HCT116 (cell line): ENCODE measurements at regions not wholly inside any gene's neighbourhood (a gene's known extent, or its start where the extent isn't known, plus 50 kb on each side); places are given as distances from the start of the nearest gene placed in this dataset.

Experiments
- CEBPB ChIP-seq: IDR thresholded peaks from 2 replicates; pipeline ENCODE4 v1.6.1; 2012; ENCODE audit warnings: low read depth
- CTCF ChIP-seq, 3 experiments: fragments of 200-600 bp in 1 of 3; sonication (generic) in 1 of 3; IDR thresholded peaks in 2 of 3; conservative IDR thresholded peaks in 1 of 3; 2 replicates each; pipeline ENCODE4 v1.5.1; 2012 to 2017; ENCODE audit warnings: low read depth in 2 of 3, low read length in 2 of 3, antibody characterized with exemption in 1 of 3, borderline replicate concordance in 1 of 3, control low read depth in 1 of 3, mild to moderate bottlenecking in 1 of 3, mixed read lengths in 1 of 3, mixed run types in 1 of 3, moderate library complexity in 1 of 3; ENCODE audit not compliant: insufficient read depth in 1 of 3
- EZH2 ChIP-seq: fragments of 200-600 bp; sonication (generic); IDR thresholded peaks from 2 replicates; pipeline ENCODE4 v1.6.1; 2017; ENCODE audit warnings: antibody characterized with exemption, mixed run types
- EZH2phosphoT487 ChIP-seq: fragments of 200-600 bp; IDR thresholded peaks from 2 replicates; pipeline ENCODE4 v1.6.1; 2018; ENCODE audit warnings: antibody characterized with exemption, borderline replicate concordance
- JUND ChIP-seq: IDR thresholded peaks from 2 replicates; pipeline ENCODE4 v1.6.1; 2012
- MAX ChIP-seq: IDR thresholded peaks from 2 replicates; pipeline ENCODE4 v1.6.1; 2012
- POLR2A ChIP-seq: IDR thresholded peaks from 2 replicates; pipeline ENCODE4 v1.7.0; 2011; ENCODE audit warnings: borderline replicate concordance; ENCODE audit not compliant: insufficient read depth, insufficient read length; ENCODE audit errors: extremely low read depth
- POLR2AphosphoS5 ChIP-seq: IDR thresholded peaks from 2 replicates; pipeline ENCODE4 v1.6.1; 2011; ENCODE audit warnings: mild to moderate bottlenecking, low read depth, low read length, moderate library complexity
- RAD21 ChIP-seq: IDR thresholded peaks from 2 replicates; pipeline ENCODE4 v1.6.1; 2012; ENCODE audit warnings: low read depth, mild to moderate bottlenecking
- REST ChIP-seq: IDR thresholded peaks from 2 replicates; pipeline ENCODE4 v1.6.1; 2012; ENCODE audit warnings: low read depth
- SP1 ChIP-seq: IDR thresholded peaks from 2 replicates; pipeline ENCODE4 v1.6.1; 2012; ENCODE audit warnings: low read depth
- SRF ChIP-seq: IDR thresholded peaks from 2 replicates; pipeline ENCODE4 v1.6.1; 2012; ENCODE audit warnings: low read depth
- YY1 ChIP-seq: IDR thresholded peaks from 2 replicates; pipeline ENCODE4 v1.6.1; 2011; ENCODE audit warnings: low read length, low read depth, moderate library complexity, mild to moderate bottlenecking; ENCODE audit not compliant: insufficient replicate concordance; ENCODE audit errors: extremely low read depth

DNA sequence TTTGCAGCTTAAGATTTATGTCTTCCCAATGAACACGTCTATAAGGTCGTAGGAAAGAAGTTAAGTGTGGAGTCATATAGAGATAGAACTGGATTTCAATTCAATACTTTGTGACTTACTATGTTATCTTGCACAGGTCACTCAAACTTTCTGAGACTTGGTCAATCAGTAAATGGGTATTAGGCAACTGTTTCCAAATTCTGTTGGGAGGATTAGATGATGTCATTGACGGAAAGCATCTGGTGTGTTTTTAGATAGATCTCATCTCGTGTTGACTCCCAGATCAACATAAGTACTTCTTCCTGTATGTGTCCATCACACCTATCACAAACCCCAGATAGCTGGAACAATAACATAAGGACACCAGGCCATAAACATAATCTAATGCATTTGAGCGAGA, 771.1 kb upstream of the FANCL start:
- TF ChIP-seq CTCF (IDR thresholded peaks at IDR 0.05 in 2 of 3, conservative IDR thresholded peaks at IDR 0.05 in 1 of 3; ENCODE audit: borderline replicate concordance in 1 of 3, insufficient read depth in 1 of 3, low read depth in 2 of 3, low read length in 2 of 3): no peak
- TF ChIP-seq POLR2A: no peak
- no peak for TF ChIP-seq POLR2AphosphoS5
- TF ChIP-seq EZH2phosphoT487: no peak
- TF ChIP-seq RAD21: no peak
- TF ChIP-seq EZH2: no peak
- TF ChIP-seq SP1: no peak
- TF ChIP-seq REST: no peak
- no peak for TF ChIP-seq YY1
- no peak for TF ChIP-seq JUND
- no peak for TF ChIP-seq CEBPB
- TF ChIP-seq MAX: no peak
- no peak for TF ChIP-seq SRF
